HUES48 (cell line): ENCODE measurements at regions not wholly inside any gene's neighbourhood (a gene's known extent, or its start where the extent isn't known, plus 50 kb on each side); places are given as distances from the start of the nearest gene placed in this dataset.

Experiments
- H3K27ac ChIP-seq: one replicate; pipeline ENCODE4 v1.7.0; 2013; ENCODE audit warnings: low read depth, low read length, inconsistent platforms
- H3K27me3 ChIP-seq: 2 replicates; pipeline ENCODE4 v1.6.1; 2013; ENCODE audit warnings: mild to moderate bottlenecking, low read length; ENCODE audit not compliant: control insufficient read depth, insufficient read depth
- H3K36me3 ChIP-seq: 2 replicates; pipeline ENCODE4 v1.6.1; 2013; ENCODE audit warnings: low read length; ENCODE audit not compliant: control insufficient read depth, insufficient read depth
- H3K4me1 ChIP-seq: 2 replicates; pipeline ENCODE4 v1.6.1; 2013; ENCODE audit warnings: mild to moderate bottlenecking, low read length; ENCODE audit not compliant: control insufficient read depth, insufficient read depth
- H3K4me3 ChIP-seq: 2 replicates; pipeline ENCODE4 v1.5.1; 2013; ENCODE audit warnings: mild to moderate bottlenecking, low read depth, low read length
- H3K9ac ChIP-seq: 2 replicates; pipeline ENCODE4 v1.6.1; 2013; ENCODE audit warnings: mild to moderate bottlenecking, low read depth, low read length, moderate library complexity
- H3K9me3 ChIP-seq: 2 replicates; pipeline ENCODE4 v1.6.1; 2013; ENCODE audit warnings: low read length; ENCODE audit not compliant: control insufficient read depth, insufficient read depth

- H3K27ac ChIP-seq = peak overlapping the region; percentile 27
- no peak overlapping the region for H3K9ac ChIP-seq
- H3K9me3 ChIP-seq = no peaks in the 10 kb centered on the region
- H3K4me1 ChIP-seq = peaks cover 20% of the 10 kb centered on the region; the same call in 1 of the 2 replicates
- H3K27me3 ChIP-seq = no peaks in the 10 kb centered on the region
- H3K36me3 ChIP-seq = no peaks in the 10 kb centered on the region
- no peak overlapping the region for H3K4me3 ChIP-seq
These were observed 299.3 kb upstream of the PITRM1 start for GRCh38 chr10:3471927-3472286.

GRCh38 chr10:3471472-3471871 is 298.9 kb upstream of the PITRM1 start:
- Histone ChIP-seq H3K27ac (peak overlapping the region; percentile 27), H3K9me3 (no peaks in the 10 kb centered on the region), H3K9ac (no peak overlapping the region)

GRCh38 chr10:3470191-3470590 is 297.6 kb upstream of the PITRM1 start:
- H3K9me3 ChIP-seq = no peaks in the 10 kb centered on the region
- H3K36me3 ChIP-seq = no peaks in the 10 kb centered on the region
- H3K9ac ChIP-seq = no peak overlapping the region
- H3K4me1 ChIP-seq = peaks cover 21% of the 10 kb centered on the region; the same call in 1 of the 2 replicates
- H3K27me3 ChIP-seq = no peaks in the 10 kb centered on the region
- no peak overlapping the region for H3K4me3 ChIP-seq
- H3K27ac ChIP-seq = no peak overlapping the region

More at GRCh38 chr10:3471472-3471871, 298.9 kb upstream of the PITRM1 start:
- Histone ChIP-seq H3K4me3 (no peak overlapping the region), H3K4me1 (peaks cover 21% of the 10 kb centered on the region; the same call in 1 of the 2 replicates), H3K27me3 (no peaks in the 10 kb centered on the region), H3K36me3 (no peaks in the 10 kb centered on the region)

GRCh38 chr10:3469639-3470020 is 297.0 kb upstream of the PITRM1 start:
- H3K4me3 ChIP-seq = no peak overlapping the region
- peaks cover 21% of the 10 kb centered on the region; the same call in 1 of the 2 replicates for H3K4me1 ChIP-seq
- no peaks in the 10 kb centered on the region for H3K36me3 ChIP-seq
- no peaks in the 10 kb centered on the region for H3K27me3 ChIP-seq
- H3K9me3 ChIP-seq = no peaks in the 10 kb centered on the region
- no peak overlapping the region for H3K27ac ChIP-seq
- no peak overlapping the region for H3K9ac ChIP-seq

- no peak overlapping the region for H3K27ac ChIP-seq
- H3K9me3 ChIP-seq = no peaks in the 10 kb centered on the region
- H3K9ac ChIP-seq = no peak overlapping the region
- H3K4me3 ChIP-seq = no peak overlapping the region
- no peaks in the 10 kb centered on the region for H3K36me3 ChIP-seq
- H3K4me1 ChIP-seq = peaks cover 21% of the 10 kb centered on the region; the same call in 1 of the 2 replicates
- H3K27me3 ChIP-seq = no peaks in the 10 kb centered on the region
These were observed 296.5 kb upstream of the PITRM1 start for GRCh38 chr10:3468919-3469638.

GRCh38 chr10:3467052-3467951 is 294.7 kb upstream of the PITRM1 start:
- H3K9me3 ChIP-seq = no peaks in the 10 kb centered on the region
- no peaks in the 10 kb centered on the region for H3K36me3 ChIP-seq
- peak overlapping the region; percentile 70 for H3K27ac ChIP-seq
- H3K27me3 ChIP-seq = no peaks in the 10 kb centered on the region
- peaks cover 14% of the 10 kb centered on the region; the same call in 1 of the 2 replicates for H3K4me1 ChIP-seq
- H3K9ac ChIP-seq = no peak overlapping the region
- no peak overlapping the region for H3K4me3 ChIP-seq

- Histone ChIP-seq H3K9ac (no peak overlapping the region), H3K27me3 (no peaks in the 10 kb centered on the region), H3K9me3 (no peaks in the 10 kb centered on the region), H3K4me3 (no peak overlapping the region), H3K36me3 (no peaks in the 10 kb centered on the region), H3K27ac (no peak overlapping the region), H3K4me1 (0 out of 2 replicates have a peak, but pooled peaks cover 4% of the 10 kb centered on the region)
These were observed 292.9 kb upstream of the PITRM1 start for GRCh38 chr10:3465406-3465891.

- no peaks in the 10 kb centered on the region for H3K9me3 ChIP-seq
- H3K9ac ChIP-seq = no peak overlapping the region
- no peaks in the 10 kb centered on the region for H3K36me3 ChIP-seq
- H3K4me3 ChIP-seq = no peak overlapping the region
- no peak overlapping the region for H3K27ac ChIP-seq
- no peaks in the 10 kb centered on the region for H3K27me3 ChIP-seq
- 0 out of 2 replicates have a peak, but pooled peaks cover 4% of the 10 kb centered on the region for H3K4me1 ChIP-seq
These were observed 292.3 kb upstream of the PITRM1 start for GRCh38 chr10:3464760-3465405.

GRCh38 chr10:3460420-3461128 is 288.0 kb upstream of the PITRM1 start:
- Histone ChIP-seq H3K27ac (no peak overlapping the region), H3K4me1 (no peaks in the 10 kb centered on the region), H3K36me3 (no peaks in the 10 kb centered on the region), H3K9me3 (no peaks in the 10 kb centered on the region), H3K4me3 (no peak overlapping the region), H3K9ac (no peak overlapping the region), H3K27me3 (no peaks in the 10 kb centered on the region)
